ENCODE measurements at regions not wholly inside any gene's neighbourhood (a gene's known extent, or its start where the extent isn't known, plus 50 kb on each side); places are given as distances from the start of the nearest gene placed in this dataset.

- H3K27ac ChIP-seq (ENCODE audit: control insufficient read depth, insufficient read depth): no peak overlapping the region
- no peaks in the 10 kb centered on the region for H4K20me1 ChIP-seq (ENCODE audit: control insufficient read depth, insufficient read depth)
- peaks cover 10% of the 10 kb centered on the region for H3K4me1 ChIP-seq (ENCODE audit: control insufficient read depth, insufficient read depth, low read length)
- RAD21 ChIA-PET (ENCODE audit: unreplicated experiment): no interaction called here
- 75% methylated on average over 15 of the region's 15 CpGs for WGBS (ENCODE audit: insufficient coverage, insufficient replicate concordance, low lambda C conversion rate, missing lambda C conversion rate)
- H2AFZ ChIP-seq (ENCODE audit: control insufficient read depth, low read depth, low read length): no peak overlapping the region
- no peak for FAIRE-seq
- H3K36me3 ChIP-seq (ENCODE audit: control insufficient read depth in 2 of 2, insufficient read depth in 2 of 2, low read length in 1 of 2): no peaks in the 10 kb centered on the region
- CTCF ChIA-PET: no interaction called here
- BruUV-seq (replicated peaks): no TSS peak
- SMC1A ChIA-PET (ENCODE audit: uncharacterized antibody, unreplicated experiment): no interaction called here
- no peak overlapping the region for H3K9ac ChIP-seq (ENCODE audit: control insufficient read depth, insufficient read depth, low read length)
- intact Hi-C loops (cut with micrococcal nuclease; ENCODE audit: unreplicated experiment): no loop called here
- H3K4me3 ChIP-seq: no peak overlapping the region
- DNase-seq (ENCODE audit: low read depth, low spot score): no peak
- in situ Hi-C loops (cut with MboI): loop anchor here (5.0 kb wide), 1 partner anchor 37 kb away; no protein-coding TSS in a partner anchor
- H3K9me3 ChIP-seq (replicated peaks; ENCODE audit: control insufficient read depth, insufficient read depth, low read length): peaks cover 4% of the 10 kb centered on the region; the same call in 2 of the 3 replicates
- POLR2A ChIA-PET: no interaction called here
- H3K4me2 ChIP-seq (ENCODE audit: control insufficient read depth, insufficient read depth): no peak overlapping the region
- no peaks in the 10 kb centered on the region for H3K79me2 ChIP-seq (ENCODE audit: control insufficient read depth, insufficient read depth, low read length)
- H3K27me3 ChIP-seq (replicated peaks in 1 of 2; ENCODE audit: control insufficient read depth in 2 of 2, insufficient read depth in 2 of 2, low read length in 1 of 2): no peaks in the 10 kb centered on the region
- no peak for ATAC-seq
- TF ChIP-seq CHD4 (IDR thresholded peaks at IDR 0.05) (no peak), PKNOX1 (IDR thresholded peaks at IDR 0.05) (no peak), YBX1 (IDR thresholded peaks at IDR 0.05) (no peak), STAT3 (IDR thresholded peaks at IDR 0.05; ENCODE audit: low read depth, low read length) (no peak), NFXL1 (IDR thresholded peaks at IDR 0.05; ENCODE audit: borderline replicate concordance) (no peak), LARP7 (IDR thresholded peaks at IDR 0.05) (no peak), SMAD1 (IDR thresholded peaks at IDR 0.05; ENCODE audit: low read depth, partially characterized antibody) (no peak), BHLHE40 (IDR thresholded peaks at IDR 0.05; ENCODE audit: borderline replicate concordance in 1 of 2, low read depth in 2 of 2, low read length in 1 of 2) (no peak), NFYB (IDR thresholded peaks at IDR 0.05; ENCODE audit: insufficient read depth, low read depth, low read length) (no peak), MTA3 (IDR thresholded peaks at IDR 0.05; ENCODE audit: borderline replicate concordance, low read length) (no peak), TCF12 (IDR thresholded peaks at IDR 0.05; ENCODE audit: low read depth, low read length) (no peak), ZBTB33 (IDR thresholded peaks at IDR 0.05) (no peak), SMAD5 (IDR thresholded peaks at IDR 0.05; ENCODE audit: low read depth) (no peak), POLR2AphosphoS5 (IDR thresholded peaks at IDR 0.05; ENCODE audit: low read length) (no peak), NR2C1 (IDR thresholded peaks at IDR 0.05) (no peak), MYB (IDR thresholded peaks at IDR 0.05; ENCODE audit: borderline replicate concordance, low read depth, low read length) (no peak)
- TF ChIP-seq, protein P1, sequence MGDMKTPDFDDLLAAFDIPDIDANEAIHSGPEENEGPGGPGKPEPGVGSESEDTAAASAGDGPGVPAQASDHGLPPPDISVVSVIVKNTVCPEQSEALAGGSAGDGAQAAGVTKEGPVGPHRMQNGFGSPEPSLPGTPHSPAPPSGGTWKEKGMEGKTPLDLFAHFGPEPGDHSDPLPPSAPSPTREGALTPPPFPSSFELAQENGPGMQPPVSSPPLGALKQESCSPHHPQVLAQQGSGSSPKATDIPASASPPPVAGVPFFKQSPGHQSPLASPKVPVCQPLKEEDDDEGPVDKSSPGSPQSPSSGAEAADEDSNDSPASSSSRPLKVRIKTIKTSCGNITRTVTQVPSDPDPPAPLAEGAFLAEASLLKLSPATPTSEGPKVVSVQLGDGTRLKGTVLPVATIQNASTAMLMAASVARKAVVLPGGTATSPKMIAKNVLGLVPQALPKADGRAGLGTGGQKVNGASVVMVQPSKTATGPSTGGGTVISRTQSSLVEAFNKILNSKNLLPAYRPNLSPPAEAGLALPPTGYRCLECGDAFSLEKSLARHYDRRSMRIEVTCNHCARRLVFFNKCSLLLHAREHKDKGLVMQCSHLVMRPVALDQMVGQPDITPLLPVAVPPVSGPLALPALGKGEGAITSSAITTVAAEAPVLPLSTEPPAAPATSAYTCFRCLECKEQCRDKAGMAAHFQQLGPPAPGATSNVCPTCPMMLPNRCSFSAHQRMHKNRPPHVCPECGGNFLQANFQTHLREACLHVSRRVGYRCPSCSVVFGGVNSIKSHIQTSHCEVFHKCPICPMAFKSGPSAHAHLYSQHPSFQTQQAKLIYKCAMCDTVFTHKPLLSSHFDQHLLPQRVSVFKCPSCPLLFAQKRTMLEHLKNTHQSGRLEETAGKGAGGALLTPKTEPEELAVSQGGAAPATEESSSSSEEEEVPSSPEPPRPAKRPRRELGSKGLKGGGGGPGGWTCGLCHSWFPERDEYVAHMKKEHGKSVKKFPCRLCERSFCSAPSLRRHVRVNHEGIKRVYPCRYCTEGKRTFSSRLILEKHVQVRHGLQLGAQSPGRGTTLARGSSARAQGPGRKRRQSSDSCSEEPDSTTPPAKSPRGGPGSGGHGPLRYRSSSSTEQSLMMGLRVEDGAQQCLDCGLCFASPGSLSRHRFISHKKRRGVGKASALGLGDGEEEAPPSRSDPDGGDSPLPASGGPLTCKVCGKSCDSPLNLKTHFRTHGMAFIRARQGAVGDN (IDR thresholded peaks at IDR 0.05): no peak
Measured at GRCh38 chrX:1029494-1029893, 183.0 kb downstream of the CRLF2 start.
